HG03045 (cell line): ENCODE measurements at regions not wholly inside any gene's neighbourhood (a gene's known extent, or its start where the extent isn't known, plus 50 kb on each side); places are given as distances from the start of the nearest gene placed in this dataset.
"Not testable (repeated sequence)": the region's sequence is repeated elsewhere in the genome, so short reads cannot be mapped to it uniquely, and the experiment has no call there.

Source experiments
- ATAC-seq: cut with Tn5 transposase; IDR thresholded peaks from one replicate; pipeline ENCODE4 v1.9.1; 2021; ENCODE audit warnings: mild to moderate bottlenecking, moderate library complexity; ENCODE audit not compliant: unreplicated experiment

GRCh38 chr18:63071701-63072141 is 247.8 kb downstream of the BCL2 start:
- no peak for ATAC-seq

- no peak for ATAC-seq
Observed at GRCh38 chr18:63070767-63071502, 248.6 kb downstream of the BCL2 start.

- ATAC-seq = no peak
Observed at GRCh38 chr18:63069496-63069895, 250.1 kb downstream of the BCL2 start.

DNA sequence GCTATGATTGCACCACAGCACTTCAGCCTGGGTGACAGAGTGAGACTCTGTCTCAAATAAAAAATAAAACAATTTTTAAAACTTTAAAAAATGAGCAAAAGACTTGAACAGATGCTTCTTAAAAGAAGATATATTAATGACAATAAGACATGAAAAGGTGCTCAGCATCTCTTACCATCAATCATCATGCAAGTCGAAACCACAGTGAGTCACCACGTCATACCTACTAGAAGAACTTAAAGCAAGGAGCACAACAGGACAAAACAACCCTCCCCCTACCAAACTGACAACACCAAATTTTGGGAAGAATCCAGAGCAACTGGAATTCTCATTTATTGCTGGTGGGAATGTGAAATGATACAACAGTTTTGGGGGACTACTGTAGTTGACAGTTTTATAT is 251.6 kb downstream of the BCL2 start:
- ATAC-seq = no peak

GRCh38 chr18:63065172-63065571 is 254.4 kb downstream of the BCL2 start:
- no peak for ATAC-seq

DNA sequence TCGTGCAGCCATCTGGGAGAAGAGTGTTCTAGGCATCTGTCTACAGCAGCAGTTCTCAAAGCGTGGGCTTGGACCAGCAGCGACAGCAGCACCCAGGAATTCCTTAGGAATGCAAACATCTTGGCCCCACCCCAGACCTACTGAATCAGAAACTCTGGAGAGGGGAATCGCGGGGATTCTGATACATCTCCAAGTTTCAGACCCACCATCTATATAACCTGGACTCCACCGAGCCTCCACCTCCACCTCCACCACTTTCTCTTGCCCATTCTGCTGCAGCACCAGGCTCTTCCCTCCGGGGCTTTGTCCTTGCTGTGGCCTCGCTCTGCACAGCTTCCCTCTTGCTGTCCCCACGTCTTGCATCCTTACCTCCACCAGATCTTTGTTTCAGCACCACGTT is 256.4 kb downstream of the BCL2 start:
- ATAC-seq = no peak

DNA sequence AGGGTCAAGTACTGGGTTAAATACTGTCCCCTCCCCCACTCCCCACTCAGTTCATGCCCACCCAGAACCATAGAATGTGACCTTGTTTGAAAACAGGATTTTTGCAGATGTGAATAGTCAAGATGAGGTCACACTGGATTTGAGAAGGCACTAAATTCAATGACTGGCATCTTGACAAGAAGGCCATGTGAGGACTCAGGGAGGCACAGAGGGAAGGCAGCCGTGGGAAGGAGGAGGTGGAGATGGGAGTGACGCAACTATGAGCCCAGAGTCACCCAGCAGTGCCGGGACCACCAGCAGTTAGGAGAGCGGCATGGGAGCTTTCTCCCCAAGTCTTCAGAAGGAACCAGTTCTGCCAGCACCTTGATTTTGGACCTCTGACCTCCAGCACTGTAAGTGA is 257.3 kb downstream of the BCL2 start:
- no peak for ATAC-seq

GRCh38 chr18:63061303-63061702 is 258.3 kb downstream of the BCL2 start:
- no peak for ATAC-seq

DNA sequence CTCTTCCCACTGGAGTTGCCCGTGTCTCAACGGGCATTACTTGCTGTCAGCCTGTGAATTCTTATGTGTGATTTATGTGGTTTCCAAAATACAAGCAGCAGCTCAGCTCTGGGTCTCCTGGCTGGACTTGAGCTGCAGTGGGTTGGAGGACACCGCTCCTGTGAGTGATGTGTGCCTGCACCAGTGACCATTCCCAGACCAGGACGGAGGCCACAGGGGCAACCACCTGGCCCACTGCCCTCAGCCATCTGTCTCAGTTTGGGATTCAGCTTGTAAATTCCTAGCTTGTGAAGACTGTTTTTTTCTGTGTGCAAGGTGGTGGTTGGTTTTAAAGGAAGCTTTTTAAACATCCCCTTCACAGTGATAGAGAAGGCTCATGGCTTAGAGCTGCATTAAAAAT is 261.0 kb downstream of the BCL2 start:
- no peak for ATAC-seq

- ATAC-seq = no peak
Observed at GRCh38 chr18:63057707-63058106, 261.9 kb downstream of the BCL2 start.

DNA sequence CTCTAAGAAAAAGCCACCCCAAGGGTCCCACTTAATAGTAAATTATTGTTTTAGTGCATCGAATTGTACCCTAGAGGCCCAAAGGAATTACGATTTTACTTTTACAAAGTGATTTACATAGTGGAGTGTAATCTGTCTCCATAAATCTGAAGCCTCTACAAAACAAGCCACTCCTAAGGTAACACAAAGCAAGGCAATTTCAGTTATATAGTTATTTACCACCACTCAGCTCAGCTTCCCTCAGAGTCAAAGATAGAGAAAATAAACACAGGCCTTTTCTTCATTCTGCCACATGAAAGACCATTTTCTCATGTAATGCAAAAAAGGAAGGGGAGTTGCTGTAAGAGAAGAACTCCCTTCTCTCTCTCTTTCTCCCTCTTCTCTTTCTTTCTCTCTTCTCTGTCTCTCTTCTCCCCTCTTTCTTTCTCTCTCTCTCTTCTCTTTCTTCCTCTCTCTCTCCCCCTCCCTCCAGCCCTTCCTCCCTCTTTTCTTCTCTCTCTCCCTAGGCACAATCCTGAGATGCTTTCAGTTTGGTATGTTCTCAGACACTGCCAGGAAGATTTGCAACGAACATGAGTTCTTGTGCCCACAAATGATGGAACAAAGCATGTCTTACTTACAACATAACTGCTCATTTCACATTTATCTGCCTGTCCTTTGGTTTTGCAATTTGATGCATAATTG is 264.5 kb downstream of the BCL2 start:
- ATAC-seq = no peak

DNA sequence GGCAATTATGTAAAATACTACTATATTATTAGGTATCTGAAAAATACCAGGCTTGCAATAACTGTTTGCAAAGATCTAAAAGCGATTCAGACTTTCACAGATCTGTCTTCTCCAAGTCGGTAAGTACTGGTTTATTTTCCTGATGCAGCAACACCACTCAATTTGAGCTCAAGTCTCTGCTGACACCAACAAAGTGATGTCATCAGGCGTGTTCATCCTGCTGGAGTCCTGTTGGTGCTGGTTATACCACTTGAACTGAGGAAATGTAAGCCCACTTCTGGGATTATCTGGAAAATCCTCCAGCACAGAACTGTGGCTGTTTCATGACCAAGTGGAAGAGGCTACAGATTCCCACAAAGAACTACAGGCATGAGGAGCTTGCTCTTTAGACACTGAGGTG is 267.6 kb downstream of the BCL2 start:
- no peak for ATAC-seq

DNA sequence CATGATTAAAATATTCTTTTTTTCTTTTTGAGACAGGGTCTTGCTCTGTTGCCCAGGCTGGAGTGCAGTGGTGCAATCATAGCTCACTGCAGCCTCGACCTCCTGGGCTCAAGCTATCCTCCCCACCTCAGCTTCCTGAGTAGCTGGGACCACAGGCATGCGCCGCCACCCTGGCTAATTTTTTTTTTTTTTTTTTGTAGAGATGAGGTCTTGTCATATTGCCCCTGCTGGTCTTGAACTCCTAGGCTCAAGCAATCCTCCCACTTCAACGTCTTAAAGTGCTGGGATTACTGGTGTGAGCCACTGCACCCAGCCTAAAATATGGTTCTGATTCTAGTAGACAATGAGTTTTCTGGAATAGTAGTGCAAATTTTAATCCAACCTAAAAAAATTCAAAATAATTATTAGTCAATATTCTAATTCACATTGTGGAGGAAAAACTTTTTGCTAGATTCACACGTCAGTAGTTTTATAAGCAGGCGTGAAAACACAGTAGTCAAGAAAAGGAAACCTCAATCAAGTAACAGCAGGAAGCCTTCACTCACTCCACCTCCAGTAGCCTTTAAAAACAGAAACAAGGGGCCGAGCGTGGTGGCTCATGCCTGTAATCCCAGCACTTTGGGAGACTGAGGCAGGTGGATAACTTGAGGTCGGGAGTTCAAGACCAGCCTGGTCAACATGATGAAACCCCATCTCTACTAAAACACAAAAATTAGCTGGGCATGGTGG is 268.7 kb downstream of the BCL2 start:
- not testable (repeated sequence) for ATAC-seq

DNA sequence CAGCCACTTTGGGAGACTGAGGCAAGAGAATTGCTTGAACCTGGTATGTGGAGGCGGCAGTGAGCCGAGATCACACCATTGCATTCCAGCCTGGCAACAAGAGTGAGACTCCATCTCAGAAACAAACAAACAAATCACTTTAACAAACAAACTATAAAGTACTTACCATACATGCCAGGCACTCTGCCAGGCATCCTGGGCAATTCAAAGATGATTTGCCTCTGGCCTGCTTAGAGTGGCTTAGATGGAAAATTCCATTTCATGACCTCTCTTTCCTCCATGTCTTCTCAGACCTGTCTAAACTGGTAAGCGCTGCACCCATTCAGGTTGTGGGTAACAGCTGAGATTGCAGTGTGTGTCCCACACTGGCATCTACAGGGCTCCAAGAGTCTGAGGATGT is 273.2 kb downstream of the BCL2 start:
- no peak for ATAC-seq

DNA sequence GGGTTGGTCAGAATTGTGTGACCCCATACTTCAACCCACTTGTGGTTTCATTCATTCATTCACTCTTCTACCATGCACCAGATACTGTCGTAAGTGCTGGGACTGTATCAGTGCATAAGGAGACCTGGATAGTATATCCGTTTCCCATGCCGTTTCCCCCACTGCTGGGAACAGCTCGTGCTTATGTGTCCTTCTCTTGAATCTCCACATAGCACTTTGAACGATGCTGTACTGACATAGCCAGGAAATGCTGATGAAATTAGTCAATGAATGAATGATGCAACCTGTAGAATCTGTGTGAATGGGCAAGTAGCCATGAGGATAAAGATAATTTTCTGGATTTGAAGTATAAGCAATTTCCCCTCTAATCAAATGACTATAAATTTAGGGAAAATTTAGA is 276.1 kb downstream of the BCL2 start:
- ATAC-seq = no peak

- no peak for ATAC-seq
Observed at GRCh38 chr18:63042351-63042750, 277.2 kb downstream of the BCL2 start.

DNA sequence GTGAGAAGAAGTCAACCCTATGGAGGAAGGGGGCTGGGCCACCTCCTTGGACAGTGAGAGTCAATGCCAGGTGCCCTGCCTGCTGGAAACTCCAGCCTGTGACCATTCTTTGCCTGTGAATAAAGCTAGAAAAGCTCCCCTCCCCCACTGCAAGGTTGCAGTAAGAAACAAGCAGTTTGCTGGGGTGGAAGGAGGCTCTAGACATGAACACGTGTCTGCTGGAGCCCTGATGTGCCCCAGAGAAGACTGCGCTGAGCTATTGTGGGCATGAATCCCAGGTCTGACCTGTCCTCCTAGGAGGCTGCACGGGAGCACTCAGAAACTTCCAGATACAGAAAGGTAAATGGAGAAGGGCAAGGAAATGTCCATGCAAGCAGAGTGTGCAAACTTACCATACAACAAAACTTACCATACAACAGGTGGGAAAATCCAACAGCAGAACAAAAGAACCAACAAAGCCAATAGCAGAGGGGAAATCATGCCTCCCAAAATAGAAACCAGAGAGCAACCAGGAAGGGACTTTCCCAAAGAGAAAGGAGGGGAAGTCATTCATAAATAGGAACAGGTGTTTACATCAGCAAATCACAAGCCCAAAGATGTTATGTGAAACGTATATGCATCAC is 278.7 kb downstream of the BCL2 start:
- peak; percentile 53 for ATAC-seq

GRCh38 chr18:63037491-63037890 is 282.1 kb downstream of the BCL2 start:
- ATAC-seq = no peak

DNA sequence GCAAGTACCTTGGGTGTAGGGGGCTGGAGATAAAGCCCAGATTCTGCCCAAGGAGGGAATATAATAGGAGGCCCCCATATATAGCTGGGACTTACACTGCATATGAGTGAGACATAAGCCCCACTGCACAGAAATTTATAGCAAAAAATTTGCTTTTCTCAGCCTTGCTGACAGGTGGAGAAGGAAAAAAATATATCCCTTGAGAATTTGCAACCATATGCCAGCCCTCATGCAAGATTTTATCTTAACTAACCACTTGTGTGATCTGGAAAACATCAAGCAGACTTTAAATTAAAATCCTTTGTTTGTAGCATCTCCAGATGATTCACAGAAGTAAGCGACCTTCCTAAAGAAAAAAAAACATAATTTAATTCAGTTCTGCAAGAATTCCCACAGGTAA is 288.2 kb downstream of the BCL2 start:
- ATAC-seq = no peak
